ENCODE measurements at regions not wholly inside any gene's neighbourhood (a gene's known extent, or its start where the extent isn't known, plus 50 kb on each side); places are given as distances from the start of the nearest gene placed in this dataset.
"Not testable (repeated sequence)": the region's sequence is repeated elsewhere in the genome, so short reads cannot be mapped to it uniquely, and the experiment has no call there.

DNA sequence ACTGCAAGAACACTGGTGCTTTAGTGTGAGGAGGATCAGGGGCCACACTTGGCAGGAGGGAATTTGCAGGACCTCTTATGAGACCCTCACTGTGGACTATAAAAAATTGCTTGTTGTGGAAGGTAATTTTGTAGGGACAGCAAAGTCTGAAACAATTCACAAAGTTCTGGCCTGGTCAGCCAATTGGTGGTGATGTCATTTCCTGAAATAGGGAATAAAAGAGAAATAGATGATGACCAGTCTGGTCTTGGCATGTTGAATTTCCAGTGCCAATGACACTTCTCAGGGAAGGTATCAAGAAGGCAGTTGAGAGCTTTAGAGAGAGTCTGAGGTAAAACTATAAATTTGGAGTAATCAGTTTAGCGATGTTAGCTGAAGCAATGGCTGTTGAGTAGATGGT is 129.3 kb upstream of the LMNTD1 start:
- no peak for DNase-seq (ENCODE audit: low read depth, low spot score)

DNA sequence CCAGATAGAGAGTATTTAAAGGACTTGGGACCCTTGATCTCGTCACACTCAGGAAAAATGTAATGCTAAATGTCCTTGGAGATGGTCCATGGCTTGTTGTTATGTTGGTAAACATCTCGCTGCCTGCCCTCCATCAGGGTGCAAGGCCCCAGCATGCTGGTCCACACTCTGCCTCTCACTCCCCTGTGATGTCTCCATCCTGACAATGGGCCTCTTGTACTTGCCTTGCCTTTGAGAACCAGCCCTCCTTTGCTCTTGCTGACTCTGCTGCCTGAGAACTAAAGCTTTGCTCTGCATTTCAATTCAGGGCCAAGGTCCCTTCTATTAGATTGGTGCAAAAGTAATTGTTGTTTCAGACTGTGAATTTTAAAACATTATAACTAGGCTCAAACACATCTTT is 131.0 kb upstream of the LMNTD1 start:
- no peak for DNase-seq (ENCODE audit: low read depth, low spot score)

DNA sequence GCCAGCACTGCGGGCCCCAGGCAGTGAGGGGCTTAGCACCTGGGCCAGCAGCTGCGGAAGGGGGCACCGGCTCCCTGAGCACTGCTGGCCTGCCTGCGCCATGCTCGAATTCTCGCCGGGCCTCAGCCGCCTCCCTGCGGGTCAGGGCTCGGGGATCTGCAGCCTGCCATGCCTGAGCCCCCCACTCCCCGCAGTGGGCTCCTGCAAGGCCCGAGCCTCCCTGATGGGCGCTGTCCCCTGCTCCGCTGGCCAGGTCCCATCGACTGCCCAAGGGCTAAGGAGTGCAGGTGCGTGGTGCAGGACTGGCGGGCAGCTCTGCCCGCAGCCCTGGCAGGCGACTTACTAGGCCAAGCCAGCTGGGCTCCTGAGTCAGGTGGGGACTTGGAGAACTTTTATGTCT is 133.3 kb upstream of the LMNTD1 start:
- DNase-seq (ENCODE audit: low read depth, low spot score) = no peak

DNA sequence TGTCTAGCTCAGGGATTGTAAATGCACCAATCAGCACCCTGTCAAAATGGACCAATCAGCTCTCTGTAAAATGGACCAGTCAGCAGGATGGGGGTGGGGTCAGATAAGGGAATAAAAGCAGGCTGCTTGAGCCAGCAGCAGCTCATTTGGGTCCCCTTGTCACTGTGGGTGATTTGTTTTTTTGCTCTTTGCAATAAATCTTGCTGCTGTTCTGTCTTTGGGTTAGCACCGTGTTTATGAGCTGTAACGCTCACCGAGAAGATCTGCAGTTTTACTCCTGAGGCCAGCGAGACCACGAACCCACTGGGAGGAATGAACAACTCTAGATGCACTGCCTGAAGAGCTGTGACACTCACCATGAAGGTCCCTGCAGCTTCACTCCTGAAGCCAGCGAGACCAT is 134.1 kb upstream of the LMNTD1 start:
- no peak for DNase-seq (ENCODE audit: low read depth, low spot score)

DNA sequence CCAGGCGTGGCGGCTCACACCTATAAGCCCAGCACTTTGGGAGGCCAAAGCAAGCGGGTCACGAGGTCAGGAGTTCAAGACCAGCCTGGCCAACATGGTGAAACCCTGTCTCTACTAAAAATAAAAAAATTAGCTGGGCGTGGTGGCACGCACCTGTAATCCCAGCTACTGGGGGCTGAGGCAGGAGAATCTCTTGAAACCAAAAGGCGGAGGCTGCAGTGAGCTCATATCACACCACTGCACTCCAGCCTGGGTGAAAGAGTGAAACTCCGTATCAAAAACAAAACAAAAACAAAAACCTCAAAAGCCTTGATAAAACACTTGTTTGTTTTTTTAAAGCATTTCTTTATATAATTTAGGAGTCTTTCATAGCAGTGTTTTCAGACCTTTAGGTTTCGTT is 135.8 kb upstream of the LMNTD1 start:
- DNase-seq (ENCODE audit: low read depth, low spot score) = not testable (repeated sequence)

DNA sequence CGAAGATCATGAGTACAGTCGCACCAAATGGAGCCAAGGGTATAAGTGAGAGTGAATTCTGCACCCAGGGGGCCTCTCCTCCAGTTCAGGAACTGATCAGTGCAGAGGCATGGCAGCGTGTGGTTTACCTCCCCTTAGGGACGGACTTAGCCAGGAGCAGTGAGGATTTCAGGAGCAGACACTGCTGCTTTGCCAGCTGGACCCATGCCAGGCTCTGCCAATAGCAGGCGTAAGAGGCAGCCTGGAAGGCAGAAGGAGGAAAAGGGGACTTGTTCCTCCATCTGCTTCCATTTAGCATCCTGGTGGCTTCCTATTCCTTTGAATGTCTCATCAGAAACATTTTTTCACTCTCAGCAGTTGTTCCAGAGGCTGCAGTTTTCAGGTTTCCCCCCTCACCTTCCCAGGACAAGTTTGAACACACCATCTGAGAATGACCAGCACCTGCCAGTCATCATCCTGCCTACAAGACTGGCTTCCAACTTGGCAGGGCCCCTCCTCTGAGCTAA is 137.0 kb upstream of the LMNTD1 start:
- no peak for DNase-seq (ENCODE audit: low read depth, low spot score)

DNA sequence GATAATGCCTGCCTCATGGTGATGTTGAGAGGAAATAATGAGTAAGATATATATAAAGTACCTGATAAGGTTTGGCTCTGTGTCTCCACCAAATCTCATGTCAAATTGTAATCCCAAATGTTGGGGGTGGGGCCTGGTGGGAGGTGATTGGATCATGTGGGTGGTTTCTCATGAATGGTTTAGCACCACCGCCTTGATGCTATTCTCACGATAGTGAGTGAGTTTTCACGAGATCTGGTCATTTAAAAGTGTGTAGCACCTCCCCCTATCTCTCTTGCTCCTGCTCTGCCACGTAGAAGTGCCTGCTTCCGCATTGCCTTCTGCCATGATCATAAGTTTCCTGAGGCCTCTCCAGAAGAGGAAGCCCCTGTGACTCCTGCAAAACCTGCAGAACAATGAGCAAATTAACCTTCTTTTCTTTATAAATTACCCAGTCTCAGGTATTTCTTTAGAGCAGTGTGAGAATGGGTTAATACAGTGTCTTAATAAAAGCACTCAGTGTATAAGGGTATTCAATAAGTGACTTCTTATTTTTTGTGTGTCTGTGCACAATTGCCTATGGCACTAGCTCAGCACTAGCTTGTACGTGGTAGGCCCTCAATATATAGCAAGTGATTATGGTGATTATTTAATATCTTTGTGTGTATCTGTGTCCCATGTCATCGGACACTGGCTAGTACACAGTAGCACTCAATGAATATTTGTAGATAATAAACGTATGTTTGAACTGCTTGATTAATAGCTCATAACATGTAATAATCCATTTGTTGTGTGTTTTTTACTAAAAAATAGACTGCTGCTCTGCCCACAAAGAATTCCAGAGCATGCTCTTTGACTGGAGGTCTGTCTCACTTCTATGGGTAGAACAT is 138.1 kb upstream of the LMNTD1 start:
- DNase-seq (ENCODE audit: low read depth, low spot score) = no peak

DNA sequence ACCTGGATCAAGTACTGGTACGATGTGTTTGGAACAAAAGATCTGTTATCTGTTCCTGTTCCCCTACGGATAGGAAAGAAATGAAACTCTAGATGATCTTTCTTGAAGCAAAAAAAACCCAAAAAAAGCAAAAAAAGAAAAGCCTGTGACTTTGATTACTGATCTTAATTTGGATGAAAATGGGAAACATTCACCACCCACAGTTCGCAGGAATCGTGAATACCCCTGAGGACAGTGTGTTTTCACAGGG is 138.7 kb upstream of the LMNTD1 start:
- DNase-seq (ENCODE audit: low read depth, low spot score) = no peak

DNA sequence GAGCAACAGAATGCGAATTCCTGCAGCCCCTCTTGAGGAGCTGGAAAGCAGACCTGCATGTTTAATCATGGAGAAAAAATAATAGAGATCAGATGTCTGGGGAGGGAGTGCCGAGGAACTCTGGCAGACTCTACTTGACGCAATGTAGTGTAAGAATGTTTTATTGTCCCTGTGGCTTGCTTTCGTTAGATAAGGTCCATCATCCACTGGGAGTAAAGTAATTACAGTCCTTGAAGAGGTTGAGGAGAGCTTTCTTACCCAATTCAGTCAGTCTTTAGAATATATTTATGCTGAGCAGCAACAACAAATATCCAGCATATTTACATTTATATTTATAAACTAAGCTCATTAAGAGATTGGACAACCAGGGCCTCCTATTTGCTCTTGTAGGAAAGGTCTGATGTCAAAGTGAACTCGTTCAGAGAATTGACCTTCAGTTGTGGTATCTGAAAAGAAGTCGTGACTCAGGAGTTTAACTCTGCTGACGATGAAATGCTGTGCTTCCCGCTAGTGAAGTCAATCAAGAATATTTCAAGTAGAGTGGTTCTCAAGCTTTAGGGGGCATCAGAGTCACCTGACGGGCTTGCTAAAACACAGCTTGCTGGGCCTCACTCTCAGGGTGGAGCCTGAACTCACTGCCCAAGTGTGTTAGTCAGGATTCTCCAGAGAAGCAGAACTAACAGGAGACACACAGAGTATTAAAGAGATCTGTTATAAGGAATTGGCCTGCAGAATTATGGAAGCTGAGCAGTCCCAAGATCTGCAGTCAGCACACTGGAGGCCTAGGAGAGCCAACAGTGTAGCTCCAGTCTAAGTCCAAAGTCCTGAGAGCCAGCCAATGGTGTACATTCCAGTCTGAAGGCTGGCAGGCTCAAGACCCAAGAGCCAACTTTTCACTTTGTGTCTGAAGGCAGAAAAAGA is 139.3 kb upstream of the LMNTD1 start:
- no peak for DNase-seq (ENCODE audit: low read depth, low spot score)

DNA sequence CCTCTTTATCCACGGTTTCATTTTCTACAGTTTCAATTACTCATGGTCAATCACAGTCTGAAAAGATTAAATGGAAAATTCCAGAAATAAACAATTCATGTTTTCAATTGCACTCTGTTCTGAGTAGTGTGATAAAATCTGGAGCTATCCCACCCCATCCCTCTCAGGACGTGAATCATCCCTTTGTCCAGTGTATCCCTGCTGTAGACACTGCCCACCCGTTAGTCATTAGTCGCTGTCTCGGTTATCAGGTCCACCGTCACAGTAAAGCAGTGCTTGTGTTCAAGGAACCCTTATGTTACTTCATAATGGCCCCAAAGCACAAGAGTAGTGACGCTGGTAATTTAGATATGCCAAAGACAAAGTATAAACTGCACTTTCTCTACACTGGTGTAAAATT is 141.0 kb upstream of the LMNTD1 start:
- no peak for DNase-seq (ENCODE audit: low read depth, low spot score)

DNA sequence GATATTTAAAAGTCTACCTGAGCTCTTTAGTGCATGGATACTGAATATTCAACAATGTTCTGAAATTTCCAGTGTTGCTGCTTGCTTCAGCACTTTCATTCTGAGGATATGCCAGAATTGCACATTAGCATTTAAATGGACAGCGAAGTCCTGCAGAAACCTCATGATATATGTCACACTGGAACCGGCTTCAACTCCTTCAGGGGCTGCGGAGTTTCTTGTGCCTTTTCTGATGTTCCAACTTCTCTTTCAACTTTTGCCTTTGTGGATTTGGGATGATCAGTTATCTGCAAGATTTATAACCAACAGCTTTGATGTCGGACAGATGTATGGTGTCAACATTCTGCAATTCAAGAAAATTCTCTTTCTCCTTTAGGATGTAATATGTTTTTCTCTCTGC is 142.5 kb upstream of the LMNTD1 start:
- no peak for DNase-seq (ENCODE audit: low read depth, low spot score)

DNA sequence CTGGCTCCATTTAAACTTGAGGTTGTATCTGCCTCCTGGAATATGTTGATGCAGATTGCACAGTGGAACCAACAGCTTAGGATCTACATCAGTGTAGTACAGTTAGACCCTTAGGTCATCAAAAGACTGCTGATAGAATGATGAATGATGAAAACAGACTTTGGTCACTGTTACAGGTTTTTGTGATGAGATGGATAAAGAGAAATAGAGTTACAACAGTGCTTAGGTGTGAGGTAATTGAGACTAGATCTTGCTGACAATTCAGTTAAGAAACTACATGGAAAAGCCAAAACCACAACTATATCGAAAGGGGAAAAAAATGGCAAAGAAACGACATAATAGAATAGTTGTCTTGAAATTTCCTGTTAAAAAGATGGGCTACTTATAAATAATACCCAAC is 145.7 kb upstream of the LMNTD1 start:
- DNase-seq (ENCODE audit: low read depth, low spot score) = no peak

DNA sequence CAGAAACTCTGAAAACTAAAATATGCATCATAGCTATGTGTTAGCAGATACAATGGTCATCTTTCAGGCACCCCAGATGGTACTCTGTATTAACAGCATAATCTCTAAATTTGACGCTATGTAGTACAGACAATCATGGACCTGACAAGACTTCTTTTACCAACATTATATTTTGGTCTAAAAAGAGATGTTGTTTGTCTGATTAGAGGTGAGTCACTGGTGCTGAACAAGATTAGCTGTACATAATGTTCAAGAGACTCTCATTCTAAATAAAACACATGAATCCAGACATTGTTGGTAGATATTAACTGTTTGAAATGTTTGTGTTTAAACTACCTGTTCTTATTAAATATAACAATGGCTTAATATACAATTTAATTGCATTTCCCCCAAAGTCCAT is 146.4 kb upstream of the LMNTD1 start:
- DNase-seq (ENCODE audit: low read depth, low spot score) = no peak

DNA sequence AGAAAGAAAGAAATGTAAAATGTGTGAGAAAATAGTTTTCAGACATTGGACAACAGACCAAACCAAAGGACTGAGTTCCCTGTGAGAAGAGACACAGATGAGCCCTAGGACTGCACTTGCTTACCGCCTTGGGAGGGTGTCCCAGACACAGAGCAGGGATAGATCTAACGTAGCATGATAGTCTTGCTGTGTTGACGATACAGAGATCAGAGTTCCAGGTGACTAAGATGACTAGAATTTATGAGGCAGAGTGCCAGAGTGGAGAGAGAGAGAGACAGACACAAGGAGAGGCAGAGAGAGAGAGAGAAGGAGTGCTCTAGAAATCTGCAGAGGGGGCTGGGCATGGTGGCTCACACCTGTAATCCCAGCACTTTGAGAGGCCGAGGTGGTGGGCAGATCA is 148.2 kb upstream of the LMNTD1 start:
- DNase-seq (ENCODE audit: low read depth, low spot score) = no peak

DNA sequence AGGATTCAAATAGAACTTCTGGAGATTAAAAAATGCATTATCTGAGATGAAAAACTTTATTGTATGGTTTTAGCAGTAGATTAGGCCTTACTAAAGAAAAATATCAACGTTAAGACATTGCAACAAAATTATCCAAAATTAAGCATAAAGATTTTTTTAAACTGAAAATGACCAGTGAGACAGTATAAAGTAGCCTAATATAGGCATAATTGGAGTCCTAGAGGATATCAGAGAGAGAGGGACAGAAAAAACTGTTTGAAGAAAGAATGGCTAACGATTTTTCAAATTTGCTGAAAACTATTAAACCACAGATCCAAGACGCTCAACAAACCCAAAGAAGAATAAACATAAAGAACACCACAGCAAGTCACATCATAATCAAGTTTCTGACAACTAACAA is 149.5 kb upstream of the LMNTD1 start:
- DNase-seq (ENCODE audit: low read depth, low spot score) = no peak

DNA sequence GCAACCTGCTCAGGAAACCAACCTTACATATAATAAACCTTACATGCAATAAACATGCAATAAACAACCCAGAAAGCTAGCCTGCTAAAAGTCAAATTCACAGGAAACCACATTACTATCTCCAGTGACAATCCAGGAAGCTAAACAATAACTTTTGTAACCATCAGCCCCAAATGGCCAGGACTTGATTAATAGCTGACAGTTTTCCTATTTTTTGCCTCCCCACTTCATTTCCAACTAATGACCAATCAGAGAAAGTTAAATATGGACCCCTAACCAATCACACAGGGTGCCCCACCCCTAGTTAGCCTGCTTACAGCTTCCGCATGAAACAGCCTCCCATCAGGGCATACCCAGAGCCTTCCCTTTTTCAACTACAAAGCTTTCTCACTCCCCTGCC is 152.2 kb upstream of the LMNTD1 start:
- no peak for DNase-seq (ENCODE audit: low read depth, low spot score)

DNA sequence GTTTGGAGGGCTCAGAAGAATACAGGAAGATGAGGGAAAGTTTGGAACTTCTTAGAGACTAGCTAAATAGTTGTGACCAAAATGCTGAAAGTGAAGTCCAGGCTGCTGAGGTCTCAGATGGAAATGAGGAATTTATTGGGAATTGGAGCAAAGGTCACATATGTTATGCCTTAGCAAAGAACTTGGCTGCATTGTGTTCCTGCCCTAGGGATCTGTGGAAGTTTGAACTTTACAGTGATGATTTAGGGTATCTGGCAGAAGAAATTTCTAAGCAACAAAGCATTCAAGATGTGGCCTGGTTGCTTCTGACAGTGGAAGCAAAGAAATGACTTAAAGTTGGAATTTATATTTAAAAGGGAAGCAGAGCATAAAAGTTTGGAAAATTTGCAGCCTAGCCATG is 153.6 kb upstream of the LMNTD1 start:
- DNase-seq (ENCODE audit: low read depth, low spot score) = not testable (repeated sequence)

DNA sequence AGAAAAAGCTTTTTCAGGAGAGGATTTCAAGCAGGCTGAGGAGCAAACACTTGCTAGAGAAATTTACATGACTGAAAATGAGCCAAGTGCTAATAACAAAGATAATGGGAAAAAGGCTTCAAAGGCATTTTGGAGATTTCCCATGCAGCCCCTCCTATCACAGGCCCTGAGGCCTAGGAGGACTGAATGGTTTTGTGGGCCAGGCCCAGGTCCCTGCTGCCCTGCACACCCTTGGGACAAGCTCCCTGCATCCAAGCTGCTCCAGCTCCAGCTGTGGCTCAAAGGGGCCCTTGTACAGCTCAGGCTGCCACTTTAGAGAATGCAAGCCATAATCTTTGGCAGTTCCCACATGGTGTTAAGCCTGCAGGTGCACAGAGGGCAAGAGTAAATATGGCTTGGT is 154.0 kb upstream of the LMNTD1 start:
- no peak for DNase-seq (ENCODE audit: low read depth, low spot score)

DNA sequence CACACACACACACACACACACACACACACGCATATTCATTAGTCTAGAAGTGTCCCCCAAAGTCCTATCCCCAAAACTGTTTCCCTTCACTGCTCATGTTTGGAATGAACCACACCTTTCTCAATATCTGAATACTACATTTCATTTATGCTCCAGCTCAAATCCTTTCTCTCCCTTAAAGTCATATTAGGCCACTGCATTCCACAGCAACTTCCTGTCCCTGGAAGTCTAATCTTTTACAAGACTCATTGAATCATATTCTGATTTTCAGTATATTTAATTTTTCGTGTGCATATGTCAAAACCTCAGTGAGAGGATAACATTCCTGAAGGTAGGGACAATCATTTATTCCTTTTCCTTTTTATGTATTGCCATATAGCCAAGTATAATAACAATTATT is 155.6 kb upstream of the LMNTD1 start:
- no peak for DNase-seq (ENCODE audit: low read depth, low spot score)

DNA sequence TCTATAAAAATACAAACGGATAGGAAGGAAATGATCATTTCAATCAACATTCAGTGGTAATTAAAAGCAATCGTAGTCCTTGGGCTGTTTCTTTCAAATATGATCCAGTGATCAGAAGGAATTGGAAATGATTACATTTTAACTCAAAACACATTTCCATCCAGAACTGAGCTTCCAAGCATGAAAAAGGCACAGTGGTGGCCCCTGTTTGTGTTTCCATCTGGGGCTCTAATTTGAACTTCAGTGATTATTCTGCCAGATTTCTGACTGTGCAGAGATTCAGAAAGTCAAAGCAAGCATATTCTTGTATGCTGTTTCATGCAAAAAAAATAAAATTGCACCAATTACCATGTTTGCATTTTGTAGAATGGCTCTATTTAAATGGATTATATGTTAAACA is 157.0 kb upstream of the LMNTD1 start:
- no peak for DNase-seq (ENCODE audit: low read depth, low spot score)

DNA sequence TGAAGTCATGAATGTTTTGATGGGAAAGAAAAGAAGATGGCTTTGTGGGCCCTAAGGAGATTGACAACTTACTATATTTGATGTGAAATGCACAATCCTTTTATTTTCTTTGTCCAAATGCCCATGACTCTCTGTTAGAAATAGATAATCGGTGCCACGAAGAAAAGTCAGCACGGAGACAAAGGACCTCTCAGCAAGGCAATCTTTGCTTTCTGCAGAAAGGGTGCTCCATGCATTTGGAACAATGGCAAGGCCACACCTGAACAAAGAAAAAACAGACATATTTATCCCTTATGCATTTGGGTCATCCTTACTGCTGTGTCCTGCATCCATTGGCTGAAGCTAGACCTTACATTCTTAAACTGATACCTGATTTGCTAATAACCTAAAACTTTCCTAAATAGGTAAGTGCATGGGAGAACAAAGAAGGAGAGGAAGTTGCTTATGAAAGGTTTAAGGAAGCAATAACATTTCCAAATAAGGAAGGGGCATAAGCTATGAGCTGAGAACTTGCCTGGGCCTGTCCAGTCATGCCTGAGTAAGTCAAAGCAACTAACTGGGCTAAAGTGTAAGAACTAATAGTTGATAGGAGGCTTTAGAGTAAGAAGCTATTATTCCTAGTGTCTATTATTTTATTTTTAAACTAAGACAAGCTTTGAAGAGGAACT is 158.0 kb upstream of the LMNTD1 start:
- not testable (repeated sequence) for DNase-seq (ENCODE audit: low read depth, low spot score)

DNA sequence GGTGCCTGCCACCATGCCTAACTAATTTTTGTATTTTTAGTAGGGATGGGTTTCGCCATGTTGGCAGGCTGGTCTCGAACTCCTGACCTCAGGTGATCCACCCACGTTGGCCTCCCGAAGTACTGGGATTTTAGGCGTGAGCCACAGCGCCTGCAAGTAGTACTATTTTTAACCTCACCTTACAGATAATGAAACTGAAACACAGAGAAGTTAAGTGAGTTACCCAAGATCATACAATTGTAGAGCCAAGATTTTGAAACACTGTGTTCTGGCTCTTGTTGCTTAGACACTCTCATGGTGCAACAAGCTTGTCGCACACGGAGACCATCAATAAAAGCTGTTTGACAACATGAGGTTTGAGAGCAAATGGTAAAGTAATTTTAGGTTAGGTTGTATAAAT is 159.1 kb upstream of the LMNTD1 start:
- no peak for DNase-seq (ENCODE audit: low read depth, low spot score)
